A673 (cell line): ENCODE measurements at regions not wholly inside any gene's neighbourhood (a gene's known extent, or its start where the extent isn't known, plus 50 kb on each side); places are given as distances from the start of the nearest gene placed in this dataset.

Experiments
- CTCF ChIP-seq: fragments of 300-800, 200-600 bp; sonication (generic); conservative IDR thresholded peaks from 2 replicates; pipeline ENCODE4 v1.5.1; 2017; ENCODE audit warnings: low read depth, mild to moderate bottlenecking, antibody characterized with exemption, low read length, moderate library complexity, mixed read lengths
- EZH2 ChIP-seq: fragments of 200-600 bp; sonication (generic); IDR thresholded peaks from 2 replicates; pipeline ENCODE4 v1.6.1; 2017; ENCODE audit warnings: borderline replicate concordance, low read depth, mild to moderate bottlenecking, mixed read lengths, antibody characterized with exemption, low read length; ENCODE audit not compliant: poor library complexity, severe bottlenecking

GRCh38 chr5:138664276-138664943, 88.8 kb upstream of the CTNNA1 start:
- no peak for TF ChIP-seq CTCF
- TF ChIP-seq EZH2, result no peak
